Stimulated activated CD4-positive, alpha-beta T cell treated with anti-CD3 and anti-CD28 coated beads, Interleukin-12 subunit alpha, Interleukin-12 subunit beta, amount 100 ng/mL, for 48 hours (primary cell): ENCODE measurements at regions not wholly inside any gene's neighbourhood (a gene's known extent, or its start where the extent isn't known, plus 50 kb on each side); places are given as distances from the start of the nearest gene placed in this dataset.

Source experiments
- DNase-seq, 3 donors: peaks; one replicate each; pipeline ENCODE4 v3.0.0-alpha.2; 2020; ENCODE audit warnings: low read depth in 2 of 3, low spot score in 1 of 3

DNA sequence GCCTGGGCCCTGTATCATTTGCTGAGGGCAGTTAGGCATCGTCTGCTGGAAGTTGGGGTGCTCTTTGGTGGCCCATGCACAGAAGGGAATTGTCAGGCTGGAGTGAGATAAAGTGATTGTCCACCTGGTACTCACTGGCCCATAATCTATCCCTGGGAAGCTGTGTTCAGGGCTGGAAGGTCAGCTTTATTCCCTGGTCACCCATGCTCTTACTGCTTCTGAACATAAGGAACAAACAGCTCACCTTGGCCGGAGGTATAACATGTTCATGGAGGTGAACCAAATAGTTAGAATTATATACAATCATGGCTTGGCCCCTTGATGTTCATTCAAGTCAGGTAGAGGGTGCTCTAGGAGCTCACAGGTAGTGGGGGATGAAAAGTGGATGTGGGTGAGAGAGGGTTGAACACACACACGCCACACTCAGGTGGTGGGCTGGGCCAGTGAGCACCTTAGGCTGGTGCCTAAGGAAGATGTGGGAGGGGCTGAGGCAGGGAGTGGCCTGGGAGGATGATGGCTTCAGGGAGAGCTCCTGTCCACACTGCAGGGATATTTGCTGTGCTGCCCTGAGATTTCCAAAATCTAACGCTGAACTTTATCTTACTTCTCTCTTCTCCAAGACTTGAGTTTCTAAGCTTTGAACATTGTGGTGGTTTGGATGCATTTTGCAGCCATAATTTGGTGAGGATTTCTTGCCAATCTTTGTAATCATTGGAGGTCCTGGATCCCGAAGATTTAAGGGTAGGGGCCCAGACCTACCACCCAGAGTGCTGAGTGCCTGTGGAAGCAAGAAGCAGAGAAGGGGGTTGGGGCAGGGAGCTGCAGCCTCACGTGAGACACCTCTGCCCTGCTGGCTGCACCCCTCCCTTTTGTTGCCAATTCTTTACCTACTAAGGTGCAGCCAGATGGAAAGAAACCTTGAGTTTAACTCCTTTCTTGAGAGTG is 420.6 kb downstream of the ZNF536 start:
- DNase-seq: no peak

DNA sequence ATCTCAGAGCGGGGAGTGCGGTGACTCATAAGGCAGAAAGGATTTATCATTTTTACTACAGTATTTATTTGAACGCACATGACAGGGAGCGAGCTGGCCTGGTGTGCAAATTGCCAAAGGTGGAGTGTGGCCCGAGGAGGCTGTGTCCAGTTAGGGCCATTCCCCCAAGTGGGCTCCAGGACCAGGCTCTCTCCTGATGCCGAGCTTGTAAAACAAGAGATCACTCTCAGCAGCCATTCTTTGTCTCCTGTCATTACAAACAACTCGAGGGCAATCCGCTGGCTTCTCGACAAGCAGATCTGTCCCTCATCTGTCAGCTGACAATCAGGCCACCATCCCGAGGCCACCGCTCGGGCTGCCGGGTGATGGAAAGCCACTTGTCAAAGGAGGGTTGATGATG is 418.9 kb downstream of the ZNF536 start:
- no peak for DNase-seq

DNA sequence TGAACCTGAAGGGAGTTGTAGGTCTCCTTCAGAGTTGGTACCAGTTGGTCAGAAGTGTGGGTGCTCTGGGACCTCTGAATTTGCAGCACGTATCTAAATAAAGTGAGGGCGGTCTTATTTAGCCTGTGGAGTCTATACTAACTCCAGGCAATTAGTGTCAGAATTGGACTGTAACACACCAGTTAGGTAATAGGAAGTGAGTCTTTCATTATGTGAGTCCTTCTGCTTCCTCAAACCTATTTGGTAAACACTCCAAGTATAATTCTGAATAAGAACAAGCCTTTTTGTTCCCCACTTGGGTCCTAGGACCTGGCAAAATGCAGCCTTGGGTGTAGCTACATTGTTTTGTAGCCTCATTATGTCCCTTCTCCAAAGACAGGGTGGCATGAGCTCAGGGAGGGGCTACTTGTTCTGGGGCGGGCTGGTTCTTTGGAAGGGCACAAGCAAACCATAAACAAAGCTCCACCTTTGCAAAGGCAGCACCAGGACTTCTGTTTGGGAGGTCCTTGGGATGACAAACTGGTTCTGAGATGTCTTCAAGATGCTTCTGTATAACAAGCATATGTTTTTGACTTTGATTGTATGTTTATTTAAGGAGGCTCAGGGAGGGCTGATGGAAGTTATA is 418.0 kb downstream of the ZNF536 start:
- DNase-seq: no peak

DNA sequence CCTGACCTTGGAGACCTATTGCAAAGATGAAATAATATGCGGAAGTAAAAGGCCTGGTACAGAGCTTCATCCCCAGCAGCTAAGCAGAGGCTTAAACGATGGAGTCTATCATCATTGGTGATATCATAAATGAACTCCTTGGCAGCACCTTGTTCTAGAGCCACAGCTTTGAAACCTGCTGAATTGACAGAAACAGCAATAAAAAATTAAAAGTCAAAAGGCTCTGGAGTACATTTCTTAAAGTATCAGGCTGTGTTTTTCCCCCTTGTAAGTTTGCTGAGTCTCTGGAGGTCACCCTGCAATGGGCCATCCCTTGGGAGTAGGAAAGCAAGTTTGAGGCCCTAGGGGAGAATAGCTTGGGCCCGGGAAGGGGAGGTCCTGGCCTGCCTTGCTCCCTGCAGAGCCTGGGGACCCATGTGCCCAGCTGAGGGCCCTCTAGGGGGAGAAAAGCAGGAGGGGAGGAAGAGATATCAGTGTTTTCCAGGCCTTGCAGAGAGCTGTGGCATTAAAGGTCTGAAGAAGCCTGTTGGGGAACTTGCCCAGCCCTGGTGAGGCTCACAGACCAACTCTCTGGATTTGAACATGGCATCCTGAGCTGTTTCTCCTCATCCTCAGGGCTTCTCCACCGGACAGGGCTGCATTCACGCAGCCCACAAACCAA is 416.1 kb downstream of the ZNF536 start:
- DNase-seq: no peak

DNA sequence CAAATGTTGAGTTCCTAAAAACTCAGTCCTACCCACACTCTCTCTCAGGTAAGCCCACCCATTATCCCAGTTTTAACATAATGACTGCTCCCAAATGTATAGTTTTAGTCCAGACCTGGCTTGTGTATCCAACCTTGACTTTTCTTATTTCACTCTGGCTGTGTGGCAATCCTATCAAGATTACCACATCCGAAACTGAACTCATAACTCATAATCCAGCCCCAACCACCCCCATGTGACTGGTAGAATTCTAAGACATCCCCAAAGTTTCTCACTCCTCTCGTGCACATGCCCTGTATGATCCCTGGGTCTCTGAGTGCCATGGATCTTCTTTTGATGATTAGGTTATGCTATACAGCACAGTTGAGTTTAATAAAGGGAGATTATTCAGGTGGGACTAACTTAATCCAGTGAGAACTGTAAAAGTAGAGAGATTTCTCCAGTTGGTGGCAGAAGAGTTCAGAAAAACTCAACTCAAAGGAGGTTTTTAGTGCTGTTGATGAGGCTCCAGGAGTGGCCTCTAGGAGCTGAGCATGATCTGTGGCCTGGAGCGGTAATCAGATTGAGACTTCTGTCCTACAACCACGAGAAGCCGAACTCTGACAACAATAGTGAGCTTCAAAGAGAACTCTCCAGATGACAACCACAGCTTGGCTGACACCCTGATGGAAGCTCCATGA is 413.4 kb downstream of the ZNF536 start:
- no peak for DNase-seq

DNA sequence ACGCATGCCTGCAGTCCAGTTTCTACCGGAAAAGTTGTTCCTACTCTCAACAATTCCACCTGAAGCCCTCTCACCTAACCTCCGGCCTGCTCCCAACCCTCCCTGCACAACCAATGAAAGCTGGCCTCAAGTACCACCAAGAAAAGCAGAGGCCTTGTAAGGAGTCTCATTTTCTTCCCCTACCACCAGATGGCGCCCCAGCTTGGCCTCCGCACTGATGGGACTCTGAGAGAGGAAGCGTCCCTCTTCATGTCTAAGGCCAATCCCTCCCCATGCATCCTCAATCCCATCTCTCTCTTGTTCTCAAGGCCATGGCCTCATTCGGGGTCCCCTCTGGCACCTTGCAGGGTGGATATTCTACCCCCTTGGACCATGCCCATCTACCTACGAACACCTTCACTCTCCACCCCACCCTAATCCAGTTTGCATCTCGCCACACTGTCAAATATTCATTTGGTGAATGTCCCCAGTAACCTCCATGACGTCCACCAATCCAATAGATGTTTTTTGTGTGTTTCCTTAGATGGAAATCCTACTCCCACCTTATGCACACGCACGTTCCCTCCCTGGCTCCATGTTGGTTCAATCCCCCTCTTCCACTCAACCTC is 412.8 kb downstream of the ZNF536 start:
- DNase-seq: peak; percentile 24 to 47 (median 40)

DNA sequence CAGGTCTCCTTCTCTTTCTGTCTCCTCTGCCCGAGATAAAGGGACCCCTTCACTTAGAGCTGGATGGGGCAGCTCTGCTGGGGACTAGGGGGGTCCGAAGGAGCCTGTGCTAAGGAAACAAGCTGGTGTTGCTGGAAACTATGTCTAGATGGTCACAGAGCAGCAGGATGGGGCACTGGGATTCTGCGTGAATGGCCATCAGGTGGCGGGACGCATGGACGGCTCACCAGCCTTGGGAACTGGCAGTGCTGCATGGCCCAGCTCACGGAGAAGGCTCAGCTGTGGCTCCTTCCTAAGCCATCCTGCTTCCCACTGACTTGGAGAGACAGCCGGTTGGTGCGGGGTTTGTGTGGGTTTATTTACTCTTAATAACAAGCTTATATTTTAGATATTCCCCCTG is 411.8 kb downstream of the ZNF536 start:
- DNase-seq: no peak

DNA sequence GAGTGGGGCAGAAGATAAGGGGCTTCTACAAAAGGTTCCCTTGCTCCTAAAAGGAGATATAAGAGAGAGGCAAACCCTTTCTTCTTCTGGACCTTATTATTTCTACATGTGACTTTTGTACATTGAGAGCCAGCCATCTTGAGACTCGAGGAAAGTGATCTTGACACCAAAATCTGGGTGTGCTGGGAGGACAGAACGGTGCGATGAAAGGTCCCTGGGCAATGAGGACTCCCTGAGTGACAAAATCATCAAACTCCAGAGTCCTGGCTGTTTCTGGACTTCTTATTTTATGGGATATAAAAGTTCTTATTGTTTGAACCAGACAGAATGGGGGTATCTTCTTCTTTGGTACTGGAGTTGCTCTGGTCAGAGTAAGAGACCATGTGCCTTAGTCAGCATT is 411.0 kb downstream of the ZNF536 start:
- no peak for DNase-seq

DNA sequence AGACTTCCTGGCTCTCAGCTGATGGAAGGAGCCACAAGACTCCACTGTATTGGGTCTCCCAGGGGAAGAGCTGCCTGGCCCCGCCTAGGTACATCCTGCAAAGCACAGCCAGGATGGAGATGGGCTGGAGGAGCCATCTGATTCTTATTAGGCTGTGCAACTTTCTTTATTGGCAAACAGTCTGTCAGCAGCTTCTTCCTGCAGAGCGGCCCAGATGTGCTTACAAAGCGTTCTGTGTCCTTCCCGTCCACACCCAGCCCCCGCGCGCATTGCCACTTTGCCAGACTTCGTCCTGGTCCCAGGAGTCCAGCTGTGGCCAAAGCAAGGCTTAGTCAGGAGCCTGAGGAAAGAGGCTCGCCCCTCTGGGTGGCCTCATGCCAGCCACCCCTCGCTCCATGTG is 409.3 kb downstream of the ZNF536 start:
- DNase-seq: no peak

DNA sequence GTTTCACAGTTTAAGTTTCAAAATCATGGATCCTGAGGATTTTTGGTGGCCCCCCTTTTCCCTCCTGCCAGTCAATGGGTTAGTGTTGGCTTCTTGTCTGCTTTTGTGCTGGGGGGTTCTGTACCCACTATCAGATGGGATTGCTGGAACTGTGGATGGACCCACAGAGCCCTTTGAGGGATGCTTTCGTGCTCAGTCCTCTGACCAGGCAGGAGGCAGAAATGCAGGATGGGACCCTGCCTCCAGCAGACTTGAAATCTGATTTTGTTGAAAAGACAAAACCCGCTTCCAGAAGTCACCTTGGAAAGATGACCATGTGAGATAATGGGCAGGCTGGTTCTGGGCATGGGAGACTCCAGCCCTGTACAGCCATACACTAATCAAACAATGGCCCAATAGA is 408.9 kb downstream of the ZNF536 start:
- DNase-seq: no peak

DNA sequence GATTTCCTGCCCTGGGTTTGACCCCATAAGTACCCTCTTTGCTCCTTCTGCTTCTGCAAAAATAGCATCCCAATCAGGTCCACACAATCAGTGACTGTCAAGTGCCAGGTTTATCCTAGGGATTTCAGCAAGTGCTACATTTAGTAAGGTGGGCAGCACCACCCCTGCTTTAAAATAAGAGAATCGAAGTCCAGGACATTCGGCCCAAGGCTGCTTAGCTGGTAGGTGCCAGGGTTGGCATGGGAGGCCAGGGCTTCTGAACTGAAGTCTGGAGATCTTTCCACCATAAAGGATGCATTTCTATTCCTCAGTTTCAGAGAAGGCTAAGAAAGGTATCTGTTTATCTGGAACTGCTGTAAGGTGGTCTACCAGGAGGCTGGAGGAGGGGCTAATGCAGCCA is 408.3 kb downstream of the ZNF536 start:
- DNase-seq: no peak

DNA sequence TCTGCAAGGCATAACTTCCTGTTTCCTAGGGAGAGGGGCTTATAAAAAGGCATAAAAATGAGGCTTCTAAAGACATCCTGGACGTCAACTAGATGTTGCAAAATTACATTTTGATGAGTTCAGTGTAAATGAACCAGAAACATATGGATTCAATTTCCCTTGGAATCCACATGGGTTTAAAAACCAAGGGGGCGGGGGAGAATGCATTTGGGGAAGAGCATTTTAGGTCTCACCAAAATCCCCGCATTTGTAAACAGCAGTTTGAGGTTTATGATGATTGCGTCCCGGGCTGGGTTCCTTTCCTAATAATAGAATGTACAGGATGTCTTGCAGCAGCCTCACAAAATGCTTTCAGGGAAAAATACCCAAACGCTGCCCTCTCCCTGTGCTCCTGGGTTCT is 407.8 kb downstream of the ZNF536 start:
- no peak for DNase-seq

DNA sequence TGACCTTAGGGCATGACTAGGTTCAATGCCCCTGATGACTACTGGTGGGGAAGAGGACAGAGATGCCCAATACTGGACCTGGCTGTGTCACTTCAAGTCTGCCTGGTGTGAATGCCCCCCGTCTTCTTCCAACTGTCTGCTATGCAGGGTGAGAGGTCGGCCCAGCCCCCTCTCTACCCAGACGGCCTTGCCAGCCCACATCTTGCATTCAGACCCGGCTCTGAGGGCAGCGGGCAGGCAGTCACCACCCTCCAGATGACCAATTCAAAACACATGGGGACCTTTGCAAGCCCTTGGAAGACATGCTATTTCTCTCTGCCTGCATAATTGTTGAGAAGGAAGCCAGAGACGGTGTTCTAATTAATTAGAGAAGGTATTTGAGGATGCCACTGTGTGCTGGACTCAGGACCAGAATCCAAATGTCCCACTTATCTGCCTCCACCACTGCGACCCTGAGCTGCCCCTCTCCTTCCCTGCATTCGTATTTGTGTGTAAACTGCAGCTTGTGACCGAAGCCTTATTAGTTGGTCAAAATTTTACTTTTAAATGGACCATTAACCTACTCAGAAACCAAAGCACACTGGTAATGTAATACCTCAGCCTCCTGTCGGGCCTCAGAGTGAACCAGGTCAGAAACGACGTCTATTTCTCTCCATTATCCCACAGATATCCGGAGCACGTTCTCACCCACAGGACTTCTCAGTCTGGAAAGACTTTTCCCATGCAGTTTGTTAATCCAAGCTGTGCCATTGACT is 407.0 kb downstream of the ZNF536 start:
- no peak for DNase-seq

DNA sequence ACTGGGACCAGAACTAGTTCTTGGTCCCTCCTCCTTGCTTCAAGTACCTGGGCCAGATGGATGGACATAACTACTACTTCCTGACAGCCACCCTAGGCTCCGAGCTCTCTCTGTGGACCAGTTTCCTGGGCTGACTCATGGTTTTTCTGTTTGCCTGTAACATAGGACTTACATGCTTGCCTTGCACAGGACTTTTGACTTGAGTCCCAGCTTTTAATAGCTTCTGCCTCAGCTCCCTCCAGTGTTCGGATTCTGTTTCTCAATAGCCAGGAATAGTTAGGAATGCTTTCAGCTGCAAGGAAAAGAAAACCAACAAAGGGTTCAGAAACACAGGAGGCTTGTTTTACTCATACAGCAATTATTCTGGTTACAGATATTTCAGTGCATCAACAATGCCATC is 405.9 kb downstream of the ZNF536 start:
- DNase-seq: no peak

DNA sequence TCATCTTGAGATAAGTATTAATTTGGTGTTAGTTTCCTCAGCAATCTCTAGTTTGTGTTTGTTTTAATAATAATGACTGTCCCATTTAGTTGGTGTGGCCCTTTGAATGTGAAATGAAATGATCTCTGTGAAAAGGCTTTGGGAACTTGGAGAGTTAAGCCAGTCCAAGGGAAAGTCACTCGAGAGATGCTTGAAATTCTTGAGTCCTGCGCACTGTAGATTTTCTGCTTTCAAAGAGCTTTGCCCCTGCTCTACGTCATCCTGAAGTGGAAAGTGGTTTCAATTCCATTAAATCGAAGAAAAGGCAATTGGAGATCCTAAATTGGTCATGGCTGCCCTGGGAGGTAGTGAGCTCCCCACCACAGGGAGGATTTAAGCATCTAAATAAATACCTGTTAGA is 403.8 kb downstream of the ZNF536 start:
- no peak for DNase-seq

DNA sequence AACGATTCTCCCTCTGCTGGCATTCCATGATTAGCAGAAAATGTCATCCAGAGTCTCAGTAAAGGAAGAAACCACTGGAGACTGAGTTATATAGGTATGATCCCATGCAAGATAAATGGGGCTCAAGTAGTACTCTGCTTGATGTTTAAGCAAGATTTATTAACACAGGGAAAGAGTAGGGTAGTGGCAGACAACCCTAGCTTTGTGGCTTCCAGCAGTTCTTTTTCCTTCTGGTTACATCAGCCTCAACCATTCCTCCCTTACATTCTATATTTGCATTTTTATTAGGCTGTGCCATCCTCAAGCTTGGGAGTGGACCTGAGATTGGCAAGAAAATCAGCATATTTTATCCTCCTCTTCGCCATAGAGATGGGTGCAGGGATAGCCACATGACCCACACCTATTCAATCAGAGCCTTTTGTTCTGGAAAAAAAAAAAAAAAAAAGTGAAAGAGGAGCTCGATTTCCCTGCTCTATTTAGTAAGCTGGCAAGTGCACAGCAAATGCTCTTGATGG is 402.1 kb downstream of the ZNF536 start:
- DNase-seq: no peak

DNA sequence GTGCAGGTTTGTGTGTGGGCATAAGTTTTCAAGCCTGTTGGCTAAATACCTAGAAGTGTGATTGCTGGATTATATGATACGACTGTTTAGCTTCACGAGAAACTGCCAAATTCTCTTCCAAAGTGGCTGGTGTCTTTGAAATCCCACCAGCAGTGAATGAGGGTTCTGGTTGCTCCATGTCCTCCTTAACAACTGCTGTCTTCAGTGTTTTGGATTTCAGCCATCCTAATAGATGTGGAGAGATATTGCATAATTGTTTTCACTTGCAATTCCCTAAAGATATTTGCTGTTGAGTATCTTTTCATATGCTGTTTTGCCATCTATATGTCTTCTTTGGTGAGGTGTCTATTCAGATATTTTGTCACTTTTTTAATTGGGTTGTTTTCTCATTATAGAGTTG is 390.5 kb downstream of the ZNF536 start:
- DNase-seq: no peak

DNA sequence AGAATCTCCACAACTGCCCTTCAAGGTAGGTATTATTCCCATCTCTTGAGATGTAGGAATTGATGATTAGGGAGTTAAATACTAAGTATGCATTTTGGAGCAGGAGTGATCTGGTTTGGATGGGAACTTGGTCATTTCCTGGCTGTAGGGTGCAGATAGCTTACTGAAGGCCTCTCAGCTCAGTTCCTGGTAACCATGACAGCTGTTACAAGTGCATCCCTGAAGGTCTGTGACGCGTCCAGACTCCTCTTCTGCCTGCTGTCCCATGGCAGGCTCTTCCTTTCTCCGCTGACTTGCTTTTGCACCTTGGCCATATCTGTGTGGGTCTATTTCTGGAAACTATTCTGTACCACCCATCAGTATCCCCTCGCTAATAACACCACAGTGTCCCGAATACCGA is 387.8 kb downstream of the ZNF536 start:
- no peak for DNase-seq

DNA sequence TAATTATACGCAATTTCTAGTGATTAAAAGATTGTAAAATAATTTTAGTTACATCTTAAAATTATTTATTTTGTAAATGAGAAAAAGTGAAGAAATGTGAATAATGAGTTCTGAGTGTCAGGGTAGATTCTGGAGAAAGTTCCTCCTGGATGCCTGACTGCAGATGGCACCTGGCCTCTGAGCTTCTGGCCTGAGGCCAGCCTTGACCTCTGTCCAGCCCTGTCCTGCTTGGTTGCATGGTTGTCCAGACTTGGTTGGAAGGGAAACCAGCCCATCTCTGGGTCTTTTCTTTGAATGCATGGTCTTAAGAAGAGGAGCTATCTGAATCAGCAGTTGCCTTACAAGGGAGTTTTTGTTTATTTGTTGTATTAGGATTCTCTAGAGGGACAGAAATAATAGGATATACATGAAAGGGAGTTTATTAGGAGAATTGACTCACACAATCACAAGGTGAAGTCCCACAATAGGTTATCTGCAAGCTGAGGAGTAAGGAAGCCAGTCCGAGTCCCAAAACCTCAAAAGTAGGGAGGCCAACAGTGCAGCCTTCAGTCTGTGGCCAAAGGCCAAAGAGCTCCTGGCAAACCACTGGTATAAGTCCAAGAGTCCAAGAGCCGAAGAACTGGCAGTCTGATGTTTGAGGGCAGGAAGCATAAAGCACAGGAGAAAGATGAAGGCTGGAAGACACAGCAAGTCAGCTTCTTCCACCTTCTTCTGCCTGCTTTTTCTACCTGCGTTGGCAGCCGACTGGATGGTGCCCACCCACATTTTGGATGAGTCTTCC is 385.8 kb downstream of the ZNF536 start:
- no peak for DNase-seq
